K562 (cell line): ENCODE measurements at regions not wholly inside any gene's neighbourhood (a gene's known extent, or its start where the extent isn't known, plus 50 kb on each side); places are given as distances from the start of the nearest gene placed in this dataset.

Experiments used
- BDP1 ChIP-seq: IDR thresholded peaks from 3 replicates; pipeline ENCODE4 v1.6.1; 2011; ENCODE audit not compliant: insufficient read length, insufficient read depth
- CCNT2 ChIP-seq: IDR thresholded peaks from 2 replicates; pipeline ENCODE4 v1.6.1; 2011; ENCODE audit warnings: borderline replicate concordance, low read depth, mild to moderate bottlenecking, moderate library complexity, mixed read lengths, low read length; ENCODE audit not compliant: insufficient read length; ENCODE audit errors: extremely low read depth
- CLOCK ChIP-seq: fragments of 250-450 bp; sonication (Bioruptor Pico); IDR thresholded peaks from 2 replicates; pipeline ENCODE4 v1.4.0; 2020; ENCODE audit warnings: mild to moderate bottlenecking, moderate library complexity, borderline replicate concordance
- CREB1 ChIP-seq, 2 experiments: sonication (generic) in 1 of 2; formaldehyde crosslinking in 1 of 2; IDR thresholded peaks; 2 replicates each; pipeline versions ENCODE4 v1.6.1 to v1.8.0; 2012 to 2022; ENCODE audit warnings: inconsistent platforms in 1 of 2, mild to moderate bottlenecking in 1 of 2, missing genetic modification reagents in 1 of 2, moderate library complexity in 1 of 2
- ETV6 ChIP-seq, 3 experiments: fragments of 150-350 bp in 1 of 3; sonication (generic) in 1 of 3; formaldehyde crosslinking in 1 of 3; IDR thresholded peaks; 2 replicates each; pipeline versions ENCODE4 v1.6.1 to v1.8.0; 2014 to 2022; ENCODE audit warnings: borderline replicate concordance in 2 of 3, low read depth in 2 of 3, antibody characterized with exemption in 1 of 3, low read length in 1 of 3, mild to moderate bottlenecking in 1 of 3, missing genetic modification reagents in 1 of 3
- EWSR1 ChIP-seq: fragments of 450-650 bp; IDR thresholded peaks from 2 replicates; pipeline ENCODE4 v1.6.1; 2018; ENCODE audit warnings: borderline replicate concordance, mild to moderate bottlenecking, low read depth, moderate library complexity; ENCODE audit not compliant: partially characterized antibody
- FOSL1 ChIP-seq: fragments of 200-800 bp; sonication (Bioruptor generic); conservative IDR thresholded peaks from 2 replicates; pipeline ENCODE4 v1.6.1; 2016; ENCODE audit warnings: missing genetic modification characterization, missing compliant biosample characterization
- HMBOX1 ChIP-seq: sonication (generic); IDR thresholded peaks from 2 replicates; pipeline ENCODE4 v1.6.1; 2016
- KLF1 ChIP-seq: fragments of 450-650 bp; IDR thresholded peaks from 2 replicates; pipeline ENCODE4 v1.6.1; 2016; ENCODE audit warnings: missing genetic modification characterization, missing compliant biosample characterization
- NFXL1 ChIP-seq: fragments of 450-650 bp; formaldehyde crosslinking; IDR thresholded peaks from 2 replicates; pipeline ENCODE4 v1.4.0; 2021; ENCODE audit warnings: mild to moderate bottlenecking
- RAD51 ChIP-seq: fragments of 450-650 bp; IDR thresholded peaks from 2 replicates; pipeline ENCODE4 v1.7.1; 2016; ENCODE audit warnings: low read depth, mild to moderate bottlenecking, borderline replicate concordance
- SIN3B ChIP-seq: fragments of 450-650 bp; IDR thresholded peaks from 2 replicates; pipeline ENCODE4 v1.6.1; 2017; ENCODE audit warnings: low read depth, mild to moderate bottlenecking, moderate library complexity
- SMARCA5 ChIP-seq: fragments of 450-650 bp; IDR thresholded peaks from 2 replicates; pipeline ENCODE4 v1.6.1; 2016
- SRF ChIP-seq, 2 experiments: fragments of 250-450, 450-650 bp in 1 of 2; sonication (Bioruptor Pico) in 1 of 2; sonication (generic) in 1 of 2; formaldehyde crosslinking; IDR thresholded peaks; 2 replicates each; pipeline versions ENCODE4 v1.5.0 to v1.5.1; 2020 to 2022; ENCODE audit warnings: mild to moderate bottlenecking in 1 of 2, missing genetic modification reagents in 1 of 2
- TRIM28 ChIP-seq: fragments of 450-650 bp; IDR thresholded peaks from 2 replicates; pipeline ENCODE4 v1.6.1; 2017
- ZNF316 ChIP-seq: fragments of 450-650 bp; IDR thresholded peaks from 2 replicates; pipeline ENCODE4 v1.6.1; 2016
- ZNF589 ChIP-seq: fragments of 200-800 bp; sonication (Bioruptor generic); IDR thresholded peaks from 2 replicates; pipeline ENCODE4 v1.6.1; 2016; ENCODE audit warnings: low read depth, missing genetic modification characterization, missing compliant biosample characterization
- ZNF668 ChIP-seq: fragments of 250-450 bp; sonication (Bioruptor Pico); IDR thresholded peaks from 2 replicates; pipeline ENCODE4 v1.8.0; 2022; ENCODE audit warnings: mild to moderate bottlenecking, inconsistent platforms
- TF ChIP-seq, protein P1 (sequence below): IDR thresholded peaks from 2 replicates; pipeline ENCODE4 v1.6.1; 2012; ENCODE audit warnings: low read depth, low read length, improper control_type of control experiment, borderline replicate concordance
- TF ChIP-seq, protein P2 (sequence below): fragments of 250-450 bp; sonication (Bioruptor Pico); IDR thresholded peaks from 2 replicates; pipeline ENCODE4 v1.8.0; 2022; ENCODE audit warnings: inconsistent platforms
- TF ChIP-seq, protein P3 (sequence below): sonication (generic); formaldehyde crosslinking; IDR thresholded peaks from 2 replicates; pipeline ENCODE4 v1.8.0; 2022; ENCODE audit warnings: mild to moderate bottlenecking, low read depth, missing genetic modification reagents

- TF ChIP-seq, protein P1, sequence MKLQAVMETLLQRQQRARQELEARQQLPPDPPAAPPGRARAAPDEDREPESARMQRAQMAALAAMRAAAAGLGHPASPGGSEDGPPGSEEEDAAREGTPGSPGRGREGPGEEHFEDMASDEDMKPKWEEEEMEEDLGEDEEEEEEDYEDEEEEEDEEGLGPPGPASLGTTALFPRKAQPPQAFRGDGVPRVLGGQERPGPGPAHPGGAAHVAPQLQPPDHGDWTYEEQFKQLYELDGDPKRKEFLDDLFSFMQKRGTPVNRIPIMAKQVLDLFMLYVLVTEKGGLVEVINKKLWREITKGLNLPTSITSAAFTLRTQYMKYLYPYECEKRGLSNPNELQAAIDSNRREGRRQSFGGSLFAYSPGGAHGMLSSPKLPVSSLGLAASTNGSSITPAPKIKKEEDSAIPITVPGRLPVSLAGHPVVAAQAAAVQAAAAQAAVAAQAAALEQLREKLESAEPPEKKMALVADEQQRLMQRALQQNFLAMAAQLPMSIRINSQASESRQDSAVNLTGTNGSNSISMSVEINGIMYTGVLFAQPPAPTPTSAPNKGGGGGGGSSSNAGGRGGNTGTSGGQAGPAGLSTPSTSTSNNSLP, result no peak; the same call in 1 of the 2 replicates
- TF ChIP-seq EWSR1 (no peak), ZNF668 (no peak), ETV6 (IDR thresholded peaks at IDR 0.05; ENCODE audit: borderline replicate concordance in 1 of 2, low read depth in 2 of 2, low read length in 1 of 2) (0 out of 4 replicates have a peak, but pooled peaks of 1 of the 2 experiments have one; percentile 50), ETV6 (CRISPR knock-in tag; IDR thresholded peaks at IDR 0.05; ENCODE audit: borderline replicate concordance) (no peak), NFXL1 (no peak), SIN3B (no peak), ZNF316 (no peak), TRIM28 (no peak), SRF (CRISPR knock-in tag; IDR thresholded peaks at IDR 0.05) (no peak), CREB1 (IDR thresholded peaks at IDR 0.05) (no peak), CREB1 (CRISPR knock-in tag; IDR thresholded peaks at IDR 0.05) (no peak), CLOCK (CRISPR knock-in tag) (no peak), HMBOX1 (no peak), SMARCA5 (no peak), ZNF589 (no peak; the same call in 1 of the 2 replicates), KLF1 (tag) (no peak), BDP1 (no peak), RAD51 (no peak), CCNT2 (no peak), FOSL1 (tag) (peak; percentile 92)
- TF ChIP-seq, protein P2, sequence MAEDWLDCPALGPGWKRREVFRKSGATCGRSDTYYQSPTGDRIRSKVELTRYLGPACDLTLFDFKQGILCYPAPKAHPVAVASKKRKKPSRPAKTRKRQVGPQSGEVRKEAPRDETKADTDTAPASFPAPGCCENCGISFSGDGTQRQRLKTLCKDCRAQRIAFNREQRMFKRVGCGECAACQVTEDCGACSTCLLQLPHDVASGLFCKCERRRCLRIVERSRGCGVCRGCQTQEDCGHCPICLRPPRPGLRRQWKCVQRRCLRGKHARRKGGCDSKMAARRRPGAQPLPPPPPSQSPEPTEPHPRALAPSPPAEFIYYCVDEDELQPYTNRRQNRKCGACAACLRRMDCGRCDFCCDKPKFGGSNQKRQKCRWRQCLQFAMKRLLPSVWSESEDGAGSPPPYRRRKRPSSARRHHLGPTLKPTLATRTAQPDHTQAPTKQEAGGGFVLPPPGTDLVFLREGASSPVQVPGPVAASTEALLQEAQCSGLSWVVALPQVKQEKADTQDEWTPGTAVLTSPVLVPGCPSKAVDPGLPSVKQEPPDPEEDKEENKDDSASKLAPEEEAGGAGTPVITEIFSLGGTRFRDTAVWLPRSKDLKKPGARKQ, result no peak
- TF ChIP-seq, protein P3, sequence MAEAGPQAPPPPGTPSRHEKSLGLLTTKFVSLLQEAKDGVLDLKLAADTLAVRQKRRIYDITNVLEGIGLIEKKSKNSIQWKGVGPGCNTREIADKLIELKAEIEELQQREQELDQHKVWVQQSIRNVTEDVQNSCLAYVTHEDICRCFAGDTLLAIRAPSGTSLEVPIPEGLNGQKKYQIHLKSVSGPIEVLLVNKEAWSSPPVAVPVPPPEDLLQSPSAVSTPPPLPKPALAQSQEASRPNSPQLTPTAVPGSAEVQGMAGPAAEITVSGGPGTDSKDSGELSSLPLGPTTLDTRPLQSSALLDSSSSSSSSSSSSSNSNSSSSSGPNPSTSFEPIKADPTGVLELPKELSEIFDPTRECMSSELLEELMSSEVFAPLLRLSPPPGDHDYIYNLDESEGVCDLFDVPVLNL, result no peak
Measured at GRCh38 chr5:164360589-164360988, 855.2 kb downstream of the MAT2B start (continued).
